MM.1S (cell line): ENCODE measurements at regions not wholly inside any gene's neighbourhood (a gene's known extent, or its start where the extent isn't known, plus 50 kb on each side); places are given as distances from the start of the nearest gene placed in this dataset.

Experiments
- CTCF ChIP-seq: fragments of 300-600 bp; sonication (generic); IDR thresholded peaks from 2 replicates; pipeline ENCODE4 v1.5.1; 2016; ENCODE audit warnings: antibody characterized with exemption, low read length, mixed read lengths
- EZH2 ChIP-seq: fragments of 300-600 bp; sonication (generic); optimal IDR thresholded peaks from 2 replicates; pipeline ENCODE3; 2017; ENCODE audit warnings: low read depth, mild to moderate bottlenecking, antibody characterized with exemption, low read length, mixed read lengths
- EZH2phosphoT487 ChIP-seq: fragments of 300-600 bp; sonication (generic); IDR thresholded peaks from 2 replicates; pipeline ENCODE4 v1.6.1; 2018; ENCODE audit warnings: antibody characterized with exemption, low read length

GRCh38 chr12:12015073-12015685 lies 55.6 kb upstream of the BCL2L14 start:
- TF ChIP-seq EZH2 (no peak), CTCF (no peak), EZH2phosphoT487 (no peak)
